Nephron progenitor cell (in vitro differentiated cells): ENCODE measurements at regions not wholly inside any gene's neighbourhood (a gene's known extent, or its start where the extent isn't known, plus 50 kb on each side); places are given as distances from the start of the nearest gene placed in this dataset.

Experiments used
- DNase-seq: peaks from one replicate; pipeline ENCODE4 v3.0.0; 2021
- H3K27ac Mint-ChIP-seq: 2 replicates; pipeline ENCODE4 v1.8.0; 2021; ENCODE audit warnings: mild to moderate bottlenecking, moderate library complexity, mixed read lengths
- H3K27me3 Mint-ChIP-seq: 2 replicates; pipeline ENCODE4 v1.8.0; 2021; ENCODE audit warnings: mild to moderate bottlenecking, low read depth, mixed read lengths; ENCODE audit not compliant: poor library complexity
- H3K36me3 Mint-ChIP-seq: 2 replicates; pipeline ENCODE4 v1.8.0; 2021; ENCODE audit warnings: low read depth, mixed read lengths
- H3K4me1 Mint-ChIP-seq: 2 replicates; pipeline ENCODE4 v1.8.0; 2021; ENCODE audit warnings: mixed read lengths
- H3K4me3 Mint-ChIP-seq: 2 replicates; pipeline ENCODE4 v1.8.0; 2021; ENCODE audit warnings: mild to moderate bottlenecking, moderate library complexity, mixed read lengths
- H3K9me3 Mint-ChIP-seq: 2 replicates; pipeline ENCODE4 v1.8.0; 2021; ENCODE audit warnings: mild to moderate bottlenecking, moderate library complexity, mixed read lengths
- TF ChIP-seq, protein P1 (sequence below): fragments of 200-600 bp; sonication (generic); IDR thresholded peaks from 2 replicates; pipeline ENCODE4 v1.5.0; 2021; ENCODE audit warnings: antibody characterized with exemption

DNA sequence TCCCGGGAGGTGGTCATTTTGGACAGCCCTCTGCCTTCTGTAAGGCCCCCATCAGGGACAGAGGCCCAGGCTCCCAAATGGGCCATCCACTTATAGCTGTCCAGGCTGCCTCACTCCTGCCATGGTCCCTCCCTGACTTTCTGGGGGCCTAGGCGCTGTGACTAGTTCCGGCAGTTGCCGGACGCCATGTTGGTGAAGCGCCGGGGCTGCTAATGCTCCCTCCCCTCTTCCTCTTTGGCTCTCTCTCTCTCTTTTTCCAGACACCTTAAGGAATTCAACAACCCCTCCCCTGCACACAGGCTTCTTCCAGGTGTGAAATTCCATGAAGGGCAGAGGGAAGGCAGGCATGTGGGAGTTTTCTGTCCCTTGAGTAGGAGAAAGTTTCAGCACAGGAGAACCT lies 445.6 kb downstream of the SOX6 start:
- H3K4me3 Mint-ChIP-seq, result no peak overlapping the region
- no peaks in the 10 kb centered on the region for H3K36me3 Mint-ChIP-seq
- TF ChIP-seq, protein P1, sequence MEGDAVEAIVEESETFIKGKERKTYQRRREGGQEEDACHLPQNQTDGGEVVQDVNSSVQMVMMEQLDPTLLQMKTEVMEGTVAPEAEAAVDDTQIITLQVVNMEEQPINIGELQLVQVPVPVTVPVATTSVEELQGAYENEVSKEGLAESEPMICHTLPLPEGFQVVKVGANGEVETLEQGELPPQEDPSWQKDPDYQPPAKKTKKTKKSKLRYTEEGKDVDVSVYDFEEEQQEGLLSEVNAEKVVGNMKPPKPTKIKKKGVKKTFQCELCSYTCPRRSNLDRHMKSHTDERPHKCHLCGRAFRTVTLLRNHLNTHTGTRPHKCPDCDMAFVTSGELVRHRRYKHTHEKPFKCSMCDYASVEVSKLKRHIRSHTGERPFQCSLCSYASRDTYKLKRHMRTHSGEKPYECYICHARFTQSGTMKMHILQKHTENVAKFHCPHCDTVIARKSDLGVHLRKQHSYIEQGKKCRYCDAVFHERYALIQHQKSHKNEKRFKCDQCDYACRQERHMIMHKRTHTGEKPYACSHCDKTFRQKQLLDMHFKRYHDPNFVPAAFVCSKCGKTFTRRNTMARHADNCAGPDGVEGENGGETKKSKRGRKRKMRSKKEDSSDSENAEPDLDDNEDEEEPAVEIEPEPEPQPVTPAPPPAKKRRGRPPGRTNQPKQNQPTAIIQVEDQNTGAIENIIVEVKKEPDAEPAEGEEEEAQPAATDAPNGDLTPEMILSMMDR, result no peak
- H3K4me1 Mint-ChIP-seq, result peaks cover 24% of the 10 kb centered on the region
- no peak overlapping the region for H3K27ac Mint-ChIP-seq
- no peaks in the 10 kb centered on the region for H3K9me3 Mint-ChIP-seq
- no peak for DNase-seq
- peaks cover 8% of the 10 kb centered on the region for H3K27me3 Mint-ChIP-seq

DNA sequence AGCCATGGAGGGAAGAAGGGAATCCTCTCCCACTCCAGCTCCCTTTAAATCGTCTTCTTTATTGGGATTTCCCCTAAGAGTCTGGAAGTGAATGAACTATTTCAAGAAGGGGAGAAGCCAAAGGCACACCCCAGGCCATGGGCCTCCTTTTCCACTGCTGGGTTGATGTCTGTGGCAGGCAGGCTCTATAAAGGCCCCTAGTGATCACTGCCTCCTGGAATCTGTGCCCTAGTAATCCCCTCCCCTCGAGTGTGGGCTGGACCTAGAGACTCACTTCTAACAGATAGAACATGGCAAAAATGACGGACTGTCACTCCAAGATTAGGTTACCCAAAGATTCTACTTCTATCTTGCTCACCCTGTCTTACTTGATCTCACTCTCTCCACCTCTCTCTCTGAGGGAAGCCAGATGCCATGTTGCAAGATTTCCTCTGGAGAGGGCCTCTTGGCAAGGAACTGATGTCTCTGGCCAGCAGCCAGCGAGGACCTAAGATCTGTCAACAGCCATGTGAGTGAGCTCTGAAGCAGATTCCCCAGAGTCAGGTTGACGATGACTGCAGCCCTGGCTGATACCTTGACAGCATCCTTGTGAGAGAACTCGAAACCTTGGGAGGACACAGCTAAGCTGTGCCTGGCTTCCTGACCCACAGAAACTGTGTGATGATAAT lies 444.8 kb downstream of the SOX6 start:
- H3K36me3 Mint-ChIP-seq, result no peaks in the 10 kb centered on the region
- H3K4me3 Mint-ChIP-seq, result no peak overlapping the region
- no peak for DNase-seq
- H3K9me3 Mint-ChIP-seq, result peaks cover 5% of the 10 kb centered on the region
- peaks cover 24% of the 10 kb centered on the region for H3K4me1 Mint-ChIP-seq
- TF ChIP-seq, protein P1, result no peak
- H3K27ac Mint-ChIP-seq, result no peak overlapping the region
- peaks cover 8% of the 10 kb centered on the region for H3K27me3 Mint-ChIP-seq

GRCh38 chr11:15912291-15912690 lies 444.1 kb downstream of the SOX6 start:
- TF ChIP-seq, protein P1, result no peak
- Mint-ChIP-seq H3K27ac (no peak overlapping the region), H3K4me1 (peaks cover 24% of the 10 kb centered on the region), H3K4me3 (no peak overlapping the region), H3K27me3 (peaks cover 8% of the 10 kb centered on the region), H3K36me3 (no peaks in the 10 kb centered on the region), H3K9me3 (peaks cover 5% of the 10 kb centered on the region)
- DNase-seq, result no peak

DNA sequence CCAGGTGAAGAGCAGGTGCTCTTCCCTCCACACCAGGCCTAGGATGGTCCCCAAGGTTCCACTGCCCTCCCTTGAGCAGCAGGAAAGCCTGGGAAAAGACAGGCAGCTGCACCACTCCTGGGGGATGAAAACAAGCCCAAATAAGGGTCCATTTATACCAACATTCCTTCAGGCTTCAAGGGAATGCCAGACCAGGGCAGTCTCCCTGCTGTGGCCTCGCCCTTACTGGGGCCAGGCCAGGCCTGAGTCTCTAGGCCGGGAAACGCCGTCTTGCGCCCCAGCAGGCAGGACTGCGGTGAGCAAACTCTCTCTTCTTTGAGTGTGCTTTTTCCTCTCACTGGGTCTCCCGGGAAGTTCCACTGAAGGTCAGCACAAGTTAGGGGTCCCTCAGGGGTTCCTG lies 443.5 kb downstream of the SOX6 start:
- no peak for DNase-seq
- Mint-ChIP-seq H3K27me3 (peaks cover 8% of the 10 kb centered on the region), H3K9me3 (peaks cover 5% of the 10 kb centered on the region), H3K4me1 (peaks cover 24% of the 10 kb centered on the region), H3K4me3 (no peak overlapping the region), H3K27ac (no peak overlapping the region), H3K36me3 (no peaks in the 10 kb centered on the region)
- TF ChIP-seq, protein P1, result no peak

- peaks cover 5% of the 10 kb centered on the region for H3K9me3 Mint-ChIP-seq
- H3K4me1 Mint-ChIP-seq, result peaks cover 28% of the 10 kb centered on the region
- no peak overlapping the region for H3K4me3 Mint-ChIP-seq
- H3K27me3 Mint-ChIP-seq, result peaks cover 8% of the 10 kb centered on the region
- no peaks in the 10 kb centered on the region for H3K36me3 Mint-ChIP-seq
- TF ChIP-seq, protein P1, result no peak
- no peak for DNase-seq
- H3K27ac Mint-ChIP-seq, result no peak overlapping the region
These were observed 443.1 kb downstream of the SOX6 start for GRCh38 chr11:15913261-15913660.
